ENCODE measurements at regions not wholly inside any gene's neighbourhood (a gene's known extent, or its start where the extent isn't known, plus 50 kb on each side); places are given as distances from the start of the nearest gene placed in this dataset.

GRCh38 chr9:95715868-95716435 is 159.5 kb upstream of the ERCC6L2 start:
- no peaks in the 10 kb centered on the region for H3K4me1 ChIP-seq (replicated peaks in 1 of 2; ENCODE audit: control insufficient read depth in 2 of 2, insufficient read depth in 2 of 2, low read length in 2 of 2)
- WGBS (ENCODE audit: insufficient coverage, low coverage, missing lambda C conversion rate) = 0% methylated on average over 3 of the region's 3 CpGs
- H4K20me1 ChIP-seq (replicated peaks; ENCODE audit: control insufficient read depth, insufficient read depth, low read length) = no peaks in the 10 kb centered on the region
- no peak overlapping the region for H3K27ac ChIP-seq (ENCODE audit: extremely low read depth, low read depth, low read length)
- no peak overlapping the region for H3K9ac ChIP-seq (ENCODE audit: insufficient read depth in 1 of 2, low read depth in 2 of 2, low read length in 2 of 2)
- no peak overlapping the region for H3K4me3 ChIP-seq
- H3K27me3 ChIP-seq (ENCODE audit: control insufficient read depth in 2 of 2, insufficient read depth in 2 of 2, low read length in 2 of 2) = peaks cover 7 to 17% of the 10 kb centered on the region in 2 experiments; a peak in 4 of 5 replicates
- CTCF ChIA-PET (ENCODE audit: low intra/inter-chr PET ratio) = no interaction called here
- H2AFZ ChIP-seq (ENCODE audit: low read depth, low read length) = no peak overlapping the region
- DNase-seq (ENCODE audit: extremely low read depth in 1 of 4, low spot score in 3 of 4) (no peak), ATAC-seq (no peak), FAIRE-seq (no peak)
- H3K9me3 ChIP-seq (replicated peaks; ENCODE audit: control insufficient read depth, insufficient read depth, low read depth, low read length) = 0 out of 2 replicates have a peak, but pooled peaks cover 2% of the 10 kb centered on the region
- intact Hi-C loops (cut with micrococcal nuclease) (no loop called here), in situ Hi-C loops (cut with MboI) (no loop called here)
- H3K4me2 ChIP-seq (ENCODE audit: insufficient read depth, low read length) = no peak overlapping the region
- POLR2A ChIA-PET = no interaction called here
- no peaks in the 10 kb centered on the region for H3K79me2 ChIP-seq (ENCODE audit: control insufficient read depth, insufficient read depth, low read length)
- no peaks in the 10 kb centered on the region for H3K36me3 ChIP-seq (ENCODE audit: control insufficient read depth, insufficient read depth, low read length)
- BruUV-seq (replicated peaks) = no TSS peak
- H3K9me1 ChIP-seq (ENCODE audit: control insufficient read depth, insufficient read depth, low read length) = no peaks in the 10 kb centered on the region
- TF ChIP-seq FOXK2 (conservative IDR thresholded peaks at IDR 0.05 in 1 of 2, IDR thresholded peaks at IDR 0.05 in 1 of 2; ENCODE audit: low read depth in 2 of 2) (no peak), SNAPC5 (CRISPR knock-in tag; IDR thresholded peaks at IDR 0.05) (no peak), TCFL5 (CRISPR knock-in tag; conservative IDR thresholded peaks at IDR 0.05) (no peak), ASH1L (IDR thresholded peaks at IDR 0.05; ENCODE audit: borderline replicate concordance, low read depth, partially characterized antibody) (no peak), KLF1 (tag; IDR thresholded peaks at IDR 0.05) (no peak), HMGXB4 (CRISPR knock-in tag; IDR thresholded peaks at IDR 0.05) (no peak), CBFB (CRISPR knock-in tag; IDR thresholded peaks at IDR 0.05) (no peak), CSDE1 (IDR thresholded peaks at IDR 0.05) (no peak), SUPT5H (IDR thresholded peaks at IDR 0.05) (no peak), SREBF1 (IDR thresholded peaks at IDR 0.05; ENCODE audit: borderline replicate concordance, low read depth, low read length) (no peak), DACH1 (IDR thresholded peaks at IDR 0.05; ENCODE audit: partially characterized antibody) (no peak), ZNF407 (IDR thresholded peaks at IDR 0.05; ENCODE audit: low read depth) (no peak)

All from K562 (cell line).